Osteoblast (primary cell): ENCODE measurements at regions not wholly inside any gene's neighbourhood (a gene's known extent, or its start where the extent isn't known, plus 50 kb on each side); places are given as distances from the start of the nearest gene placed in this dataset.

Source experiments
- DNase-seq: peaks from one replicate; pipeline ENCODE4 v3.0.0; 2011; ENCODE audit warnings: low spot score, mixed read lengths; ENCODE audit not compliant: insufficient read length; ENCODE audit errors: missing footprints
- H2AFZ ChIP-seq: 2 replicates; pipeline ENCODE4 v1.6.0; 2011; ENCODE audit warnings: mild to moderate bottlenecking, low read length
- H3K27ac ChIP-seq: 2 replicates; pipeline ENCODE4 v1.5.1; 2011; ENCODE audit warnings: mild to moderate bottlenecking, low read depth, low read length, moderate library complexity
- H3K27me3 ChIP-seq: 2 replicates; pipeline ENCODE4 v1.6.0; 2012; ENCODE audit warnings: mild to moderate bottlenecking, control low read depth, inconsistent platforms, low read length, moderate library complexity; ENCODE audit not compliant: insufficient read depth
- H3K36me3 ChIP-seq: 2 replicates; pipeline ENCODE4 v1.5.1; 2011; ENCODE audit warnings: mild to moderate bottlenecking, low read length, control low read depth, moderate library complexity; ENCODE audit not compliant: insufficient read depth
- H3K4me1 ChIP-seq: 2 replicates; pipeline ENCODE4 v1.5.1; 2011; ENCODE audit warnings: mild to moderate bottlenecking, low read length, control low read depth, moderate library complexity; ENCODE audit not compliant: insufficient read depth
- H3K4me2 ChIP-seq: 2 replicates; pipeline ENCODE4 v1.6.0; 2011; ENCODE audit warnings: mild to moderate bottlenecking, low read length; ENCODE audit not compliant: insufficient read depth
- H3K4me3 ChIP-seq: fragments of 200-600 bp; sonication (generic); 3 replicates; pipeline ENCODE4 v1.5.1; 2012; ENCODE audit warnings: mild to moderate bottlenecking, low read length, inconsistent platforms; ENCODE audit not compliant: insufficient read depth
- H3K79me2 ChIP-seq: 2 replicates; pipeline ENCODE4 v1.6.0; 2012; ENCODE audit warnings: mild to moderate bottlenecking, low read length, control low read depth, inconsistent platforms; ENCODE audit not compliant: insufficient read depth
- H3K9me3 ChIP-seq: 2 replicates; pipeline ENCODE4 v1.5.1; 2011; ENCODE audit warnings: low read depth, low read length, control low read depth
- H4K20me1 ChIP-seq: 2 replicates; pipeline ENCODE4 v1.6.0; 2012; ENCODE audit warnings: mild to moderate bottlenecking, low read length, control low read depth; ENCODE audit not compliant: insufficient read depth
- TF ChIP-seq, protein P1 (sequence below): IDR thresholded peaks from 2 replicates; pipeline ENCODE4 v1.5.1; 2011; ENCODE audit warnings: mild to moderate bottlenecking, low read depth, low read length, moderate library complexity; ENCODE audit errors: extremely low read depth

DNA sequence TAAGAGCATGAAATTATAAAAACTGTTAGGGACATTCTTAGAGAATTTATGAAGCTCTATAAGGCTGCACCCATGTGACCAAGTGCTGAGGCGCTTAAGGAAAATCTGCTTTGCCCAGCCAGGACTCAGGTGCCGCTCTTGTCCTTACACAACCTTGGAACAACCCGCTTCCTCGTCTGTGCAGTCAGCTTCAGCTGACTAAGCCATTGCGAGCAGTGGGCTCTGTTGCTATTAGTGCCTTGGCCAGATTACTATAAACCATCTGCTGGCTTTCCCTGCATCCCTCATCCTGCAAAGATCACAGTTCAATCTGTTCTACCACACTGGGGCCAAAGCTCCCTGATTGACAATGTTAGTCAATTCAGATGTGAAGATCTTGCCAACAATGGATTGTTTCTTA is 89.1 kb upstream of the E2F3 start:
- no peaks in the 10 kb centered on the region for H3K9me3 ChIP-seq
- no peak overlapping the region for H3K27ac ChIP-seq
- no peak overlapping the region for H2AFZ ChIP-seq
- H3K4me3 ChIP-seq: no peak overlapping the region
- TF ChIP-seq, protein P1, sequence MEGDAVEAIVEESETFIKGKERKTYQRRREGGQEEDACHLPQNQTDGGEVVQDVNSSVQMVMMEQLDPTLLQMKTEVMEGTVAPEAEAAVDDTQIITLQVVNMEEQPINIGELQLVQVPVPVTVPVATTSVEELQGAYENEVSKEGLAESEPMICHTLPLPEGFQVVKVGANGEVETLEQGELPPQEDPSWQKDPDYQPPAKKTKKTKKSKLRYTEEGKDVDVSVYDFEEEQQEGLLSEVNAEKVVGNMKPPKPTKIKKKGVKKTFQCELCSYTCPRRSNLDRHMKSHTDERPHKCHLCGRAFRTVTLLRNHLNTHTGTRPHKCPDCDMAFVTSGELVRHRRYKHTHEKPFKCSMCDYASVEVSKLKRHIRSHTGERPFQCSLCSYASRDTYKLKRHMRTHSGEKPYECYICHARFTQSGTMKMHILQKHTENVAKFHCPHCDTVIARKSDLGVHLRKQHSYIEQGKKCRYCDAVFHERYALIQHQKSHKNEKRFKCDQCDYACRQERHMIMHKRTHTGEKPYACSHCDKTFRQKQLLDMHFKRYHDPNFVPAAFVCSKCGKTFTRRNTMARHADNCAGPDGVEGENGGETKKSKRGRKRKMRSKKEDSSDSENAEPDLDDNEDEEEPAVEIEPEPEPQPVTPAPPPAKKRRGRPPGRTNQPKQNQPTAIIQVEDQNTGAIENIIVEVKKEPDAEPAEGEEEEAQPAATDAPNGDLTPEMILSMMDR: no peak
- H3K36me3 ChIP-seq: no peaks in the 10 kb centered on the region
- H4K20me1 ChIP-seq: no peaks in the 10 kb centered on the region
- H3K4me2 ChIP-seq: no peak overlapping the region
- DNase-seq: no peak
- no peaks in the 10 kb centered on the region for H3K79me2 ChIP-seq
- no peaks in the 10 kb centered on the region for H3K4me1 ChIP-seq
- no peaks in the 10 kb centered on the region for H3K27me3 ChIP-seq

DNA sequence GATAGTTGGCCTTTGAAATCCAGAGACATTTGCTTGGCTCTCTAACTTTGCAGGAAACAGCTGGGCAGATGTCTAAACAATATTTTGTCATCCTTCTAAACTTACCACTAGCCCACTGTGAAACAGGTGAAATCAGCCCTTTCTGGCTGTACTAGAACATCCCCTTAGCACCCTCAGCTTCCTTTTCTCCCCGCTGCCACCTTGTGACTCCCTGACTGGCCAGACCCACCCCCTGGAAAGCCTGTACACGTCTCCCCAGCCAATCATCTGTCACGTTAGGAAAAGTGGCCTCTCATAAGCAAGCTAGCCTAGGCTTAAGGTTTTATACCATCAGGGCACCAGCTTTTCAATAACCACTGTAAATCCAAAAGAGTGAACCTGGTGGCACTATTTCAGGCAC is 88.6 kb upstream of the E2F3 start:
- no peaks in the 10 kb centered on the region for H3K27me3 ChIP-seq
- H3K27ac ChIP-seq: no peak overlapping the region

GRCh38 chr6:20313960-20314530 is 87.6 kb upstream of the E2F3 start:
- no peaks in the 10 kb centered on the region for H3K79me2 ChIP-seq
- TF ChIP-seq, protein P1: no peak
- H3K27me3 ChIP-seq: no peaks in the 10 kb centered on the region
- no peaks in the 10 kb centered on the region for H3K9me3 ChIP-seq
- no peaks in the 10 kb centered on the region for H4K20me1 ChIP-seq
- H3K4me1 ChIP-seq: no peaks in the 10 kb centered on the region
- no peak overlapping the region for H3K27ac ChIP-seq
- DNase-seq: no peak
- no peak overlapping the region for H3K4me2 ChIP-seq
- H3K4me3 ChIP-seq: no peak overlapping the region
- no peaks in the 10 kb centered on the region for H3K36me3 ChIP-seq
- no peak overlapping the region for H2AFZ ChIP-seq

More for the DNA sequence above, 88.6 kb upstream of the E2F3 start:
- H3K79me2 ChIP-seq: no peaks in the 10 kb centered on the region
- peak; percentile 74 for DNase-seq
- H3K36me3 ChIP-seq: no peaks in the 10 kb centered on the region
- no peak overlapping the region for H3K4me3 ChIP-seq
- TF ChIP-seq, protein P1: no peak
- no peak overlapping the region for H2AFZ ChIP-seq
- no peaks in the 10 kb centered on the region for H3K4me1 ChIP-seq
- no peaks in the 10 kb centered on the region for H3K9me3 ChIP-seq
- H3K4me2 ChIP-seq: no peak overlapping the region
- H4K20me1 ChIP-seq: no peaks in the 10 kb centered on the region

DNA sequence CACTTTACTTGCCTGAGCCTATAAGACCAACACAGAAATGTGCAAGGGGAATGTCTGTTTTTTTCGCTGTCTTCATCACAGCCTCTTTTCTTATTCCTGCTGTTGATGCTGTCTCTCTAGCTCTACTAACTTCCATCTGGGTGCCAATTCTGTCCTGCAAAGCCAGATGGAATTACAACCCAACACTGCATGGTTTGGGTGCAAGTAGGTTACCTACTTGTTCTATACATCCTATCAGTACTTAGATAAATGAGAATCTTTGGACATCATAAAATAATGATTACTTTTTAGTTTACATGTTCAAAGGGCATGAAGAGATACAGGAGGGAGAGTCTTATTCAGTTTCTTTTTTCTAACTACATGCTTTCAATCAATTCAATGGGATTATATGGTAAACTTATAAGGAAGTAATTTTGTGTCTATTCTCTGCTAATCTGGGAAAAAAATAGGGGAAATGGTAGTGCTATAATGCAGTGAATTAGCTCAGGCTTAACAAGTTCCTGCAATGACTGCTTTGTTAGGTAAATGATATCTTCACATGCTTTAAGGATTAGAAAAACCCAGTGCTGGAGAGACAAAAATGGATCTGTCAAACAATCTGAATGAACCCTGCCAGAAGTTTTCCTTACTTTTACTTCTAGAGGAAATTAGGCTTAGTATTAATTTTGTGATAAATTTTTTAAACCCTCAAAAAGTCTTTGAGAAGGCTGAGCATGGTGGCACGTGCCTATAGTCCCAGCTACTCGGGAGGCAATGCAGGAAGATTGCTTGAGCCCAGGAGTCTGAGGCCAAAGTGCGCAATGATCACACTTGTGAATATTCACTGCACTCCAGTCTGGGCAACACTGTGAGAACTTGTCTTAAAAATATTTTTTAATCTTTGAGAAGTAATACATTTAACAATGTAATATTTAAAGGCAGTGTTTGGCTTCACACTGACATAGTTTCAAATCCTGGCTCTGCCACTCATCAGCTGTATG is 86.5 kb upstream of the E2F3 start:
- H4K20me1 ChIP-seq: no peaks in the 10 kb centered on the region
- H3K27ac ChIP-seq: no peak overlapping the region
- H3K4me2 ChIP-seq: no peak overlapping the region
- DNase-seq: no peak
- no peaks in the 10 kb centered on the region for H3K36me3 ChIP-seq
- TF ChIP-seq, protein P1: no peak
- H3K27me3 ChIP-seq: no peaks in the 10 kb centered on the region
- H3K9me3 ChIP-seq: no peaks in the 10 kb centered on the region
- no peaks in the 10 kb centered on the region for H3K4me1 ChIP-seq
- H2AFZ ChIP-seq: no peak overlapping the region
- no peak overlapping the region for H3K4me3 ChIP-seq
- no peaks in the 10 kb centered on the region for H3K79me2 ChIP-seq
